SU-DHL-6 (cell line): ENCODE measurements at regions not wholly inside any gene's neighbourhood (a gene's known extent, or its start where the extent isn't known, plus 50 kb on each side); places are given as distances from the start of the nearest gene placed in this dataset.

Experiments
- CTCF ChIP-seq: fragments of 200-600 bp; sonication (generic); IDR thresholded peaks from one replicate; pipeline ENCODE4 v1.5.1; 2017; ENCODE audit warnings: antibody characterized with exemption, mild to moderate bottlenecking, low read length, moderate library complexity; ENCODE audit not compliant: insufficient read depth, poor library complexity, severe bottlenecking
- EZH2phosphoT487 ChIP-seq: fragments of 200-600 bp; sonication (generic), shearing (Covaris generic); conservative IDR thresholded peaks from 2 replicates; pipeline ENCODE4 v1.6.1; 2018; ENCODE audit warnings: mild to moderate bottlenecking, antibody characterized with exemption, low read length, moderate library complexity, mixed read lengths

GRCh38 chr11:116190861-116191260 lies 581.9 kb downstream of the BUD13 start:
- TF ChIP-seq CTCF (no peak), EZH2phosphoT487 (no peak)
